Fibroblast of lung (primary cell): ENCODE measurements at regions not wholly inside any gene's neighbourhood (a gene's known extent, or its start where the extent isn't known, plus 50 kb on each side); places are given as distances from the start of the nearest gene placed in this dataset.

Experiments
- DNase-seq, 2 donors: peaks; one replicate each; pipeline versions ENCODE4 v3.0.0 to v3.0.0-alpha.2; 2010; ENCODE audit warnings: low read depth in 2 of 2
- H2AFZ ChIP-seq: 2 replicates; pipeline ENCODE4 v1.5.1; 2012; ENCODE audit warnings: low read length, control low read depth, inconsistent platforms
- H3K27ac ChIP-seq: 2 replicates; pipeline ENCODE4 v1.5.1; 2011; ENCODE audit warnings: low read length, control low read depth; ENCODE audit not compliant: insufficient read depth
- H3K27me3 ChIP-seq: 2 replicates; pipeline ENCODE4 v1.5.1; 2011; ENCODE audit warnings: mild to moderate bottlenecking, low read length; ENCODE audit not compliant: control insufficient read depth, insufficient read depth
- H3K36me3 ChIP-seq: 2 replicates; pipeline ENCODE4 v1.5.1; 2011; ENCODE audit warnings: low read length; ENCODE audit not compliant: control insufficient read depth, insufficient read depth
- H3K4me1 ChIP-seq: 2 replicates; pipeline ENCODE4 v1.5.1; 2011; ENCODE audit warnings: low read length; ENCODE audit not compliant: control insufficient read depth, insufficient read depth; ENCODE audit errors: extremely low read depth
- H3K4me2 ChIP-seq: 2 replicates; pipeline ENCODE4 v1.5.1; 2011; ENCODE audit warnings: low read length, control low read depth; ENCODE audit not compliant: insufficient read depth; ENCODE audit errors: extremely low read depth
- H3K4me3 ChIP-seq, 4 experiments: fragments of 200-600 bp in 1 of 4; sonication (generic) in 1 of 4; replicated peaks in 1 of 4; 2 replicates each; pipeline ENCODE4 v1.5.1; 2011 to 2016; ENCODE audit warnings: low read length in 4 of 4, low read depth in 3 of 4, mild to moderate bottlenecking in 3 of 4, control low read depth in 2 of 4, inconsistent platforms in 1 of 4, mixed read lengths in 1 of 4; ENCODE audit not compliant: insufficient read depth in 1 of 4; ENCODE audit errors: control extremely low read depth in 1 of 4
- H3K79me2 ChIP-seq: 2 replicates; pipeline ENCODE4 v1.5.1; 2012; ENCODE audit warnings: mild to moderate bottlenecking, low read length, inconsistent platforms; ENCODE audit not compliant: control insufficient read depth, insufficient read depth
- H3K9ac ChIP-seq: 2 replicates; pipeline ENCODE4 v1.5.1; 2011; ENCODE audit warnings: mild to moderate bottlenecking, low read length, control low read depth; ENCODE audit not compliant: insufficient read depth
- H3K9me3 ChIP-seq: 2 replicates; pipeline ENCODE4 v1.5.1; 2012; ENCODE audit warnings: low read depth, low read length; ENCODE audit not compliant: control insufficient read depth, insufficient read depth
- H4K20me1 ChIP-seq: 2 replicates; pipeline ENCODE4 v1.5.1; 2011; ENCODE audit warnings: low read length; ENCODE audit not compliant: control insufficient read depth, insufficient read depth; ENCODE audit errors: extremely low read depth
- EZH2 ChIP-seq: IDR thresholded peaks from 2 replicates; pipeline ENCODE4 v1.5.1; 2012; ENCODE audit warnings: low read length, control low read depth, mild to moderate bottlenecking; ENCODE audit errors: missing control alignments
- TF ChIP-seq, protein P1 (sequence below), 2 donors: IDR thresholded peaks in 1 of 2; conservative IDR thresholded peaks in 1 of 2; 1 replicate in 1 of 2; 2 replicates in 1 of 2; pipeline ENCODE4 v1.5.1; 2011 to 2012; ENCODE audit warnings: low read length in 2 of 2, control low read depth in 1 of 2, inconsistent platforms in 1 of 2, low read depth in 1 of 2, mild to moderate bottlenecking in 1 of 2

DNA sequence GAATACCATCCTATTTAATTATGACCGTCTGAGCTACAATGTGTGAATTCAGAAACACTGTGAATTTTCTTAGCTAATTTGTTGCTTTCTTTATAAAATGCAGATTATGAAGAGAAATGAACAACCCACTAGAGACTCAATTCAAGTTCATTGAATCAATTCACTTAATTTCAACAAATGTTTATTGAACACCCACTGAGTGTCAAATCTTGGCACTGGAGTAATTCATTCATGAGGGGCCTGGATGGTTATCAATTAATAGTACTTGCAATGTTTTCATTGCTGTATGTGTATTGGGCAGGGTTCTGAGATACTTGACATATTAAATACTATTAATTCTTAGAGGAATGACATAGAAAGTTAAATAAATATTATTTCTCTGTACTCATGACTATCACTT, 789.4 kb downstream of the STPG2 start:
- Histone ChIP-seq H3K9me3 (no peaks in the 10 kb centered on the region), H4K20me1 (no peaks in the 10 kb centered on the region), H3K9ac (no peak overlapping the region), H3K36me3 (no peaks in the 10 kb centered on the region), H3K27ac (no peak overlapping the region), H3K79me2 (no peaks in the 10 kb centered on the region), H3K4me1 (no peaks in the 10 kb centered on the region), H3K27me3 (no peaks in the 10 kb centered on the region), H2AFZ (no peak overlapping the region), H3K4me3 (no peak overlapping the region), H3K4me2 (no peak overlapping the region)
- TF ChIP-seq, protein P1, sequence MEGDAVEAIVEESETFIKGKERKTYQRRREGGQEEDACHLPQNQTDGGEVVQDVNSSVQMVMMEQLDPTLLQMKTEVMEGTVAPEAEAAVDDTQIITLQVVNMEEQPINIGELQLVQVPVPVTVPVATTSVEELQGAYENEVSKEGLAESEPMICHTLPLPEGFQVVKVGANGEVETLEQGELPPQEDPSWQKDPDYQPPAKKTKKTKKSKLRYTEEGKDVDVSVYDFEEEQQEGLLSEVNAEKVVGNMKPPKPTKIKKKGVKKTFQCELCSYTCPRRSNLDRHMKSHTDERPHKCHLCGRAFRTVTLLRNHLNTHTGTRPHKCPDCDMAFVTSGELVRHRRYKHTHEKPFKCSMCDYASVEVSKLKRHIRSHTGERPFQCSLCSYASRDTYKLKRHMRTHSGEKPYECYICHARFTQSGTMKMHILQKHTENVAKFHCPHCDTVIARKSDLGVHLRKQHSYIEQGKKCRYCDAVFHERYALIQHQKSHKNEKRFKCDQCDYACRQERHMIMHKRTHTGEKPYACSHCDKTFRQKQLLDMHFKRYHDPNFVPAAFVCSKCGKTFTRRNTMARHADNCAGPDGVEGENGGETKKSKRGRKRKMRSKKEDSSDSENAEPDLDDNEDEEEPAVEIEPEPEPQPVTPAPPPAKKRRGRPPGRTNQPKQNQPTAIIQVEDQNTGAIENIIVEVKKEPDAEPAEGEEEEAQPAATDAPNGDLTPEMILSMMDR (conservative IDR thresholded peaks at IDR 0.05 in 1 of 2, IDR thresholded peaks at IDR 0.05 in 1 of 2; ENCODE audit: low read depth in 1 of 2, low read length in 2 of 2), result no peak
- TF ChIP-seq EZH2, result no peak
- no peak for DNase-seq

DNA sequence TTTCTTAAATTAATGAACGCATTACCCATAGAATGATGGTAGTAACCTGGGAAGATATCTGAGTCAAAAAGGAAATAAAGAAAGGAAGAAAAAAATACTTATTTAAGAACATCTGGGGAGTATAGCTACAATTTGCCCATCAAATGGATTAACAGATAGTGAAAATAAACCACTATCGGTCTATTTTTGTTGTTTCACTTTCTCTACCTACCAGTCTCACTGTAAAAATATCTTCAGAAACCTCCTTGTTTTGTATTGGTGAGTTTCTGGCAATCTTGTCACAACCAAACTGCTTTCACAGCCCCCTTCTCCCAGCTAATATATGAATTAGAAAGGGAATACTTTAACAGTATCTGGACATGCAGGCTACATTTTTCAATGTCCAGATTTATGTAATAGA, 783.5 kb downstream of the STPG2 start:
- H3K79me2 ChIP-seq, result no peaks in the 10 kb centered on the region
- no peaks in the 10 kb centered on the region for H3K4me1 ChIP-seq
- no peak overlapping the region for H3K9ac ChIP-seq
- no peak overlapping the region for H2AFZ ChIP-seq
- H3K27ac ChIP-seq, result no peak overlapping the region
- no peak for TF ChIP-seq EZH2
- TF ChIP-seq, protein P1 (conservative IDR thresholded peaks at IDR 0.05 in 1 of 2, IDR thresholded peaks at IDR 0.05 in 1 of 2; ENCODE audit: low read depth in 1 of 2, low read length in 2 of 2), result no peak
- DNase-seq, result no peak
- H3K4me3 ChIP-seq, result no peak overlapping the region
- no peaks in the 10 kb centered on the region for H3K27me3 ChIP-seq
- no peak overlapping the region for H3K4me2 ChIP-seq
- H3K36me3 ChIP-seq, result no peaks in the 10 kb centered on the region
- no peaks in the 10 kb centered on the region for H3K9me3 ChIP-seq
- no peaks in the 10 kb centered on the region for H4K20me1 ChIP-seq

DNA sequence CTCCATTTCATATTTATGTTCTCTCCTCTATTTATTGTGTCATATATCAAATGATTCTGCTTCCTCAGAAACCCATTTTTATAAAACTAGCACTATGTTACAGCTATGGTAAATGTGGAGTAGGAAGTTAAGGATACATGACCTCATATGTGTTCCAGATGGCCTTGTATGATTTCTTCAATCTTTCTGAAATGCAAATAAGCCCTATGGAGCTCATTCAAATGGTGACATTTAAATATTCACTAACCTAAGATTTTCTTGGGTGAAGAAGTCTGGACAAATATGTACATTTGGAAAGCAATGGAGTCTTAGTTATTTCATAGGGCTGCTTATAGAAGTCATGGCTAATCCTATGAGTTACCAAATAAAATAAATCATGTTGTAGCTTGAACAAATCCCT, 782.5 kb downstream of the STPG2 start:
- no peak for DNase-seq
- Histone ChIP-seq H4K20me1 (no peaks in the 10 kb centered on the region), H3K4me2 (no peak overlapping the region), H3K27ac (no peak overlapping the region), H3K4me1 (no peaks in the 10 kb centered on the region), H3K79me2 (no peaks in the 10 kb centered on the region), H3K4me3 (no peak overlapping the region), H3K9me3 (no peaks in the 10 kb centered on the region), H3K9ac (no peak overlapping the region), H3K36me3 (no peaks in the 10 kb centered on the region), H2AFZ (no peak overlapping the region), H3K27me3 (no peaks in the 10 kb centered on the region)
- TF ChIP-seq, protein P1 (conservative IDR thresholded peaks at IDR 0.05 in 1 of 2, IDR thresholded peaks at IDR 0.05 in 1 of 2; ENCODE audit: low read depth in 1 of 2, low read length in 2 of 2), result no peak
- TF ChIP-seq EZH2, result no peak
